ENCODE measurements at regions not wholly inside any gene's neighbourhood (a gene's known extent, or its start where the extent isn't known, plus 50 kb on each side); places are given as distances from the start of the nearest gene placed in this dataset.

- intact Hi-C loops (cut with micrococcal nuclease; ENCODE audit: unreplicated experiment) (no loop called here), in situ Hi-C loops (cut with HindIII; ENCODE audit: extremely low pct_ligation_motif_present, low pct_unique_long_range_greater_than_20kb) (no loop called here)
- no peak for DNase-seq (ENCODE audit: low spot score)
- no peak overlapping the region for H3K4me2 ChIP-seq (ENCODE audit: low read depth, low read length)
- H4K20me1 ChIP-seq (ENCODE audit: insufficient read depth, low read length) = no peaks in the 10 kb centered on the region
- no peaks in the 10 kb centered on the region for H3K4me1 ChIP-seq (ENCODE audit: insufficient read depth, low read length)
- no peak overlapping the region for H3K9ac ChIP-seq (ENCODE audit: insufficient read depth, low read depth, low read length)
- no peak overlapping the region for H2AFZ ChIP-seq (ENCODE audit: low read length)
- H3K27ac ChIP-seq (ENCODE audit: extremely low read length, insufficient read depth, low read length) = no peak overlapping the region
- no peaks in the 10 kb centered on the region for H3K79me2 ChIP-seq (ENCODE audit: insufficient read depth, low read length)
- FAIRE-seq = no peak
- H3K27me3 ChIP-seq (ENCODE audit: control insufficient read depth in 1 of 2, insufficient read depth in 2 of 2, low read length in 2 of 2) = no peaks in the 10 kb centered on the region
- CTCF ChIA-PET (ENCODE audit: low intra/inter-chr PET ratio, low total read pairs) = no interaction called here
- no peak for ATAC-seq
- POLR2A ChIA-PET = no interaction called here
- H3K36me3 ChIP-seq (replicated peaks in 1 of 2; ENCODE audit: control insufficient read depth in 1 of 2, insufficient read depth in 2 of 2, low read length in 2 of 2) = no peaks in the 10 kb centered on the region
- TF ChIP-seq SNAI1 (CRISPR knock-in tag; IDR thresholded peaks at IDR 0.05; ENCODE audit: borderline replicate concordance) (no peak), ZFAT (CRISPR knock-in tag; conservative IDR thresholded peaks at IDR 0.05) (no peak), ZFX (CRISPR knock-in tag; IDR thresholded peaks at IDR 0.05; ENCODE audit: low read depth) (no peak), MZF1 (CRISPR knock-in tag; IDR thresholded peaks at IDR 0.05; ENCODE audit: borderline replicate concordance) (no peak), CHD2 (IDR thresholded peaks at IDR 0.05; ENCODE audit: low read depth, low read length) (no peak), ZNF343 (CRISPR knock-in tag; IDR thresholded peaks at IDR 0.05) (no peak), XBP1 (CRISPR knock-in tag; IDR thresholded peaks at IDR 0.05) (no peak)
- no TSS peak for BruUV-seq (replicated peaks)
- H3K9me3 ChIP-seq (ENCODE audit: low read length) = no peaks in the 10 kb centered on the region
- no peak overlapping the region for H3K4me3 ChIP-seq (replicated peaks in 1 of 3; ENCODE audit: insufficient read depth in 1 of 3, low read depth in 2 of 3, low read length in 3 of 3)
- 0% methylated on average over 2 of the region's 2 CpGs for WGBS (ENCODE audit: low lambda C conversion rate)
These were observed 292.2 kb downstream of the CDH7 start for GRCh38 chr18:66043009-66043408.

GRCh38 chr18:66013969-66014368, 263.2 kb downstream of the CDH7 start:
- H3K4me2 ChIP-seq (ENCODE audit: low read depth, low read length) = no peak overlapping the region
- POLR2A ChIA-PET = no interaction called here
- ATAC-seq (no peak), DNase-seq (ENCODE audit: low spot score) (no peak), FAIRE-seq (no peak)
- H3K79me2 ChIP-seq (ENCODE audit: insufficient read depth, low read length) = no peaks in the 10 kb centered on the region
- in situ Hi-C loops (cut with HindIII; ENCODE audit: extremely low pct_ligation_motif_present, low pct_unique_long_range_greater_than_20kb) (no loop called here), intact Hi-C loops (cut with micrococcal nuclease; ENCODE audit: unreplicated experiment) (no loop called here)
- BruUV-seq (replicated peaks) = no TSS peak
- H3K9ac ChIP-seq (ENCODE audit: insufficient read depth, low read depth, low read length) = no peak overlapping the region
- no peaks in the 10 kb centered on the region for H3K9me3 ChIP-seq (ENCODE audit: low read length)
- no peak overlapping the region for H3K27ac ChIP-seq (ENCODE audit: extremely low read length, insufficient read depth, low read length)
- H4K20me1 ChIP-seq (ENCODE audit: insufficient read depth, low read length) = no peaks in the 10 kb centered on the region
- 0% methylated on average over 2 of the region's 2 CpGs for WGBS (ENCODE audit: low lambda C conversion rate)
- H2AFZ ChIP-seq (ENCODE audit: low read length) = no peak overlapping the region
- no peak overlapping the region for H3K4me3 ChIP-seq (replicated peaks in 1 of 3; ENCODE audit: insufficient read depth in 1 of 3, low read depth in 2 of 3, low read length in 3 of 3)
- TF ChIP-seq EEA1 (CRISPR knock-in tag; IDR thresholded peaks at IDR 0.05; ENCODE audit: borderline replicate concordance) = no peak
- TF ChIP-seq, protein P1, sequence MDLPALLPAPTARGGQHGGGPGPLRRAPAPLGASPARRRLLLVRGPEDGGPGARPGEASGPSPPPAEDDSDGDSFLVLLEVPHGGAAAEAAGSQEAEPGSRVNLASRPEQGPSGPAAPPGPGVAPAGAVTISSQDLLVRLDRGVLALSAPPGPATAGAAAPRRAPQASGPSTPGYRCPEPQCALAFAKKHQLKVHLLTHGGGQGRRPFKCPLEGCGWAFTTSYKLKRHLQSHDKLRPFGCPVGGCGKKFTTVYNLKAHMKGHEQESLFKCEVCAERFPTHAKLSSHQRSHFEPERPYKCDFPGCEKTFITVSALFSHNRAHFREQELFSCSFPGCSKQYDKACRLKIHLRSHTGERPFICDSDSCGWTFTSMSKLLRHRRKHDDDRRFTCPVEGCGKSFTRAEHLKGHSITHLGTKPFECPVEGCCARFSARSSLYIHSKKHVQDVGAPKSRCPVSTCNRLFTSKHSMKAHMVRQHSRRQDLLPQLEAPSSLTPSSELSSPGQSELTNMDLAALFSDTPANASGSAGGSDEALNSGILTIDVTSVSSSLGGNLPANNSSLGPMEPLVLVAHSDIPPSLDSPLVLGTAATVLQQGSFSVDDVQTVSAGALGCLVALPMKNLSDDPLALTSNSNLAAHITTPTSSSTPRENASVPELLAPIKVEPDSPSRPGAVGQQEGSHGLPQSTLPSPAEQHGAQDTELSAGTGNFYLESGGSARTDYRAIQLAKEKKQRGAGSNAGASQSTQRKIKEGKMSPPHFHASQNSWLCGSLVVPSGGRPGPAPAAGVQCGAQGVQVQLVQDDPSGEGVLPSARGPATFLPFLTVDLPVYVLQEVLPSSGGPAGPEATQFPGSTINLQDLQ (CRISPR knock-in tag; IDR thresholded peaks at IDR 0.05) = no peak
- CTCF ChIA-PET (ENCODE audit: low intra/inter-chr PET ratio, low total read pairs) = no interaction called here
- no peaks in the 10 kb centered on the region for H3K4me1 ChIP-seq (ENCODE audit: insufficient read depth, low read length)
- no peaks in the 10 kb centered on the region for H3K36me3 ChIP-seq (replicated peaks in 1 of 2; ENCODE audit: control insufficient read depth in 1 of 2, insufficient read depth in 2 of 2, low read length in 2 of 2)
- H3K27me3 ChIP-seq (ENCODE audit: control insufficient read depth in 1 of 2, insufficient read depth in 2 of 2, low read length in 2 of 2) = no peaks in the 10 kb centered on the region
